GM19452 (cell line): ENCODE measurements at regions not wholly inside any gene's neighbourhood (a gene's known extent, or its start where the extent isn't known, plus 50 kb on each side); places are given as distances from the start of the nearest gene placed in this dataset.

Experiments used
- ATAC-seq: cut with Tn5 transposase; IDR thresholded peaks from one replicate; pipeline ENCODE4 v1.9.1; 2021; ENCODE audit not compliant: unreplicated experiment

GRCh38 chr11:27907530-27907929 lies 200.4 kb downstream of the KIF18A start:
- ATAC-seq, result no peak

DNA sequence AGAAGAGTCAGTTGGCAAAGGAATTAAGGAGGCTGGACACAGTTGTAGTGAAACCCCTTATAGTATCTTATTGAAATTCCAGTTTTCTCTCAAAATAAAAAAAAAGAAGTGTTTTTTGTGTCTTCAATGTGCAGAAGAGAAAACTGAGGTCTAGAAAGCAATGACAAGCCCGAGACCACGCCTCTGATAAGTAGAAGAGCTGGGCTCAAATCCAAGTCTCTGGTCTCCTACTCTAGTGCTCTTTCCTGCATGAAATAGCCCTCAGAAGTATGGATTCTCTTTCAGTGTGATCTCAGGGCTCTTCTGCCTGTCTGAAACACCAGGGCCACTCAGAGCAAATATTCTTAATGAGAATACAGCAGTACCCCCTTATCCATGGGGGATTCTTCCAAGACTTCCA lies 200.9 kb downstream of the KIF18A start:
- ATAC-seq, result no peak

GRCh38 chr11:27904358-27905055 lies 203.4 kb downstream of the KIF18A start:
- no peak for ATAC-seq

DNA sequence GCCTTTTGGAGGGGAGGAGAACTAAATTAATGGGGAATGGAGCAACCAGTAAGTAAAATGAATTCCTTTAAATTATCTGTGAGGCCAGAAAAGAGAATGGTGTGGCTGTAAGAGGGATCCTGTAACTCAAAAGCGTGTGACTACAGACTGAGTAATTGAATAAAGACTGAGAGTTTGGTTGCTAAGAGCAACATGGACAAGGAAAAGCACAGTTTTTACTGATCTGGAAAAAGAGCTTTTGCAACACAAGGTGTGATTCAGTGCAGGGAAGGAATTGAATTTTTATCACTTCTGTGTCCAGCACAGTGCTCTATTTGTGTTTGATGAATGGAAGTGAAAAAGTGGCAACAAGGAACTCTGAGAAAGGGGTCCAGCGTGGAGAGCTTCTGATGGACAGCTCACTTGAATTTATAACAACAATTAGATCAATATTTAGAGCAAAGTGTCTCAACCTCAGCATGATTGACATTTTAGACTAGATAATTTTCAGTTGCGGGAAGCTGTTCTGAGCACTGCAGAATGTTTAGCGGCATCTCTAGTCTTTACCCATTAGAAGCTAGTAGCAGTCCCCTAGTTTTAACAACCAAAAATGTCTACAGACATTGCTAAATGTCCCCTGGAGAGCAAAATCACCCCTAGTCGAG lies 202.8 kb upstream of the BDNF start:
- no peak for ATAC-seq

GRCh38 chr11:27898166-27898565 lies 197.9 kb upstream of the BDNF start:
- no peak for ATAC-seq

DNA sequence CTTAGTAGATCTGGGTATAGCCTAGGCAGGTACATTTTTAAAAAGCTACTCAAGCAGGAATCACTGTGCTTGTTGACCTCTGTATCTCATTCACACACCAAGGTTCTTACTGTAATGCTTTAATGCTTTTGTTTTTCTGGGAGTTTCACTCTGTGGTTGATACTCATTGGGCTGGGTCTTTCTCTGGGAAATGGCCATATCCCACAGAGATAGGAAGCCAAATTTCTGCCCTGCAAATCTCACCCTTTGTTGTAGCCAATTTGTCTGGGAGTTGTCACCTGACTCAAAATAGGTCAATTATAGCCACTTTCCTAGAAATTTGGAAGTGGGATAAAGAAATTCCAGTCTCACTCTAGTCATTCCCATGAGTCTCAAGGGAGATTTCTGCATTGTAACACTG lies 195.8 kb upstream of the BDNF start:
- no peak for ATAC-seq

GRCh38 chr11:27894552-27894951 lies 194.3 kb upstream of the BDNF start:
- no peak for ATAC-seq

DNA sequence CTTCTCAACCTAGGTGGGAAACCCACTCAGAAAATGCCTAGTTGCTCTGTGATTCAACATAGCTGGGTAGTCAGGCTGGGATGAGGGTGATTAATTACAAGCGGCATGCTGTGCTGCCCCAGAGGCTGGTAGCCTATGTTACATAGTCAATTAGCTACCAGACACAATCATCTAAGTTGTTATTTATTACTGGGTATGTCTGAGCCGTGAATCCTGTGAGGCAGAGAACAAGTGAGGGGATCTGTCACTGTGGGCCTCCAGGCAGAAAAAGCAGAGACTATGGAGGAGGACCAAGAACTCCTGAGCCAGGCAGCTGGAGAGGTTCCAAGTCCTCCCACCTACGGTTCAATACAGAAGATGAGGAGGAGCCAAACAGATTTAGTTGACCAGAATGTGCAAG lies 186.6 kb upstream of the BDNF start:
- no peak for ATAC-seq

GRCh38 chr11:27882066-27882697 lies 181.9 kb upstream of the BDNF start:
- ATAC-seq, result peak; percentile 69

DNA sequence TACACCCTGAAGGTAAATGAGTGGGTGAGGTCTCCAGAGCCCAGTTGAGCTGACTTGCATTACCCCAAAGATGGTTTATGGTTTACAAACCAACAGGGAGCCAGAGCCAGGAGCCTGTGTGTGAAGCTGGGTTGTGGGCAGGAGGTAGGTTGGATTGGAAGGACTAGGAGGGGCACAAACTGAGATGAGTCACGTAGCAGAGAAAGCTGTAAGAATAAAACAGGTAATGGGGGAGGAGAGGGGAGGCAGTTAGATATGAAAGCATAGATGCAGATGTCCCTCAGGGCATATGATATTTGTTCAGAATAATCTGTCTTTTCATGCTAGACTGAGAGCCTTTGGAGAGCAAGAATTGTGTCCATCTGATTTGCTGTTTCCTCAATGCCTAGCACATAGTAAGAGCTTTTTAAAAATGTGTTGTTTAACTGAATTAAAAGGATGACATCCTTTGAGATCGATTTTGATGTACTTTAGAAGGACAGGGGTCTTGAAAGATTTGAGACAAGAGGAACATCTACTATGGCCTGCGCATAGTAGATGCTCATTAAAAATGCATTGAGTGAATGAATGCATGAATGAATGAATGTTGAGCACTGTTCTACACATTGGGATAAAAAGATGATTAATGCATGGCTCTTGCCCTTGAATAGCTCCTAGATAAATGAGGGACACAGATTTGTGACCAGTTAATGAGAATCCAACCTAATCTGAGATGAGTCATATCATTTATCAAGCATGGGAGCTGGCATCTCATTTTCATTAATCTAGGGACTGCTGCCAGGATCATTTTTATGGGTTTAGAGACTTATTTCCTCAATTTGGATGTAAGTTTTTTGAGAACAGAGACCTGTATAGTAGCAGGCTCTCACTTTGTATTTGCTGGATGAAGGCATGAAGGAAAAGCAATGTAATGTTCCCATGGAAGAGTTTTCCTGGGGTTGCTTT lies 175.8 kb upstream of the BDNF start:
- no peak for ATAC-seq

GRCh38 chr11:27874998-27875830 lies 175.0 kb upstream of the BDNF start:
- no peak for ATAC-seq

DNA sequence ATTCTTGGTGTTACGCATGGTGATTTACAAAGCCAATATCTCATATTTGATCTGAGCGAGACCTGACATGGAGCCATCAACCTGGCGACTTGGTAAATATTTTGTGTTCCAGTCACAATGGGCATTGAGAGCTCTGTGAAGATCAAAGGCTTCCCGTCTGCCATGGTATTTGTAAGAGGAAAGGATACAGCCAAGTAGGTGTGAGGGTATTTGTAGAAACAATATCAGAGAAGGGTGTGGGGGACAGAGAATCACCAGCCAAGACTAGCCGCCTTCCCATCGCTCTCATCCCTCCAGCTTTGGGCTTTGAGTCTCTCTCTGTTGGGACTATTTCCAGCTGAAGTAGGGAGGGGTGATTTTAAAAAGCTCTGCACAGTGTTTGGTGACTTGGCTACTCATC lies 173.4 kb upstream of the BDNF start:
- ATAC-seq, result no peak

- no peak for ATAC-seq
Measured at GRCh38 chr11:27871056-27871455, 170.8 kb upstream of the BDNF start.

GRCh38 chr11:27869701-27870100 lies 169.4 kb upstream of the BDNF start:
- ATAC-seq, result no peak

DNA sequence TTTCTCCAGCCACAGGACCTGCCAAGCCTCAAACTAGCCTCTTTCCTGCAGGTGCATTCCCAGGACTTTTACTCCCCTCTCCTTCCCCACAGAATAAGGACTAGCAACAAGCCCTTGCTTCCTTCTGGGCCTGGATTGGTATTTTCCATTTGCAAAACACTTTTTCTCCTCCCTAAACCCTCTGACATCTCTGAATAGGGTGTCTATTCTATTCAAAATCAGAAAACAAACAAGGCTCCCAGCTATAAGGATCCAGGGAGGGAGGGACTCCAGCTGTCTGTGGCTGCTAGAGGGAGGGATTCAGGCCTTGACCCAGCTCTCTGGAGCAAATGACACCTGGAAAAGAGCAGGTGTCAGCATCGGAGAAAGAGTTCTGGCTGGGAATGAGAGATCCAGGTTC lies 168.5 kb upstream of the BDNF start:
- no peak for ATAC-seq

- ATAC-seq, result no peak
Measured at GRCh38 chr11:27868226-27868625, 168.0 kb upstream of the BDNF start.

DNA sequence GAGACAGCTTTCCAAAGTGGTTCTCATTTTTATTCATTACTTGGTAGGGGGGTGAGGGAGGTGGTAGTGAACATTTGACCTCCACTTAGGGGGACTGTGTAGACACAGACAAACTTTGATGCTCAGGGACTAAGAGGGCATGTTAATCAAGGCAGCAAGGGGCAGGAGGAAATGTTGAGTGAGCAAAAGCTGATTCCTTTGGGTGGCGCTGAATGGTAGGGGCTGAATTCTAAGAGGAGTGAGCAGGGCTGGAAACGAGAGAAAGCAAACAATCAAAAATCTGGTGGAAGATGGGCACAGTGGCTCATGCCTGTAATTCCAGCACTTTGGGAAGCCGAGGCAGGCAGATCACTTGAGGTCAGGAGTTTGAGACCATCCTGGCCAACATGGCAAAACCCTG lies 164.8 kb upstream of the BDNF start:
- no peak for ATAC-seq

DNA sequence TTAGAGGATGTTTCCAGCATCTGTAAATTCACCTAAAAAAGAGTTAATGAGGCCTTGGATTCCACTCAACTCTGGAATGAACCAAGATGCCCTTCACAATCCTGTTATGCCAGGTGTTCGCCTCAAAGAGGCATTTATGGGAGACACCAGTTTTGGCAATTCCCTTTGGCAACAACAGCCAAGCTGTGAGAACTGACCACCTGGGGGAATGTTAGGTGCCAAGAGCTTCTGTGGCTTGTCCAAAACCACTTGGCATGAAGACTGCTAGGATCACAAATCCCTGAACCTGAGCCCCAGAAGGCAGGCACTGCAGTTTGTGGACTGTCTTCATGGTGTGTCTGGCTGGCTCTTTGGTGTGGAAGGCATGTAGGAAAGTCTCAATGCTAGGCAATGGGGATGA lies 164.4 kb upstream of the BDNF start:
- no peak for ATAC-seq

DNA sequence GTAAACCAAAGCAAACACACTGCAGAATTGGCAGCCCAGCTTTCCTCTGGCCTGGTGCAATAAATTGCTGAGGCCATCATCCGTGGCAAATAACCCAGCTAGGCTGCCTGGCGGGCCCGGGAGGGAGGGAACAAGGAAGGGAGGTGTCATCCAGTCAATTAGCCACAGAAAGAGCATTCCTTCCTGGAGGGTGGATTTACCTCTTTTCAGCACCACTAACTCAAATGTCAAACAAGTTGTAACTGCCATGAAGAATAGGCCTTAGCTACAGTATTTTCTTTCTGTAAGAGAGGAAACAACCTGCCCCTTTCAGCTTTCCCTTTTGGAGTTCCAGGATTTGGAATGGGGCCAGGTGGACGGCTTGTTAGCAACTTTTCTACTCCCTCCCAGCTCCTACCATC lies 163.8 kb upstream of the BDNF start:
- no peak for ATAC-seq

- ATAC-seq, result no peak
Measured at GRCh38 chr11:27863637-27864036, 163.4 kb upstream of the BDNF start.
